ENCODE measurements at regions not wholly inside any gene's neighbourhood (a gene's known extent, or its start where the extent isn't known, plus 50 kb on each side); places are given as distances from the start of the nearest gene placed in this dataset.

- TF ChIP-seq CTCF (IDR thresholded peaks at IDR 0.05; ENCODE audit: low read length) (no peak), EZH2 (optimal IDR thresholded peaks at IDR 0.05; ENCODE audit: low read depth, low read length) (no peak)
Observed at GRCh38 chrX:93598076-93598475, 75.3 kb downstream of the NAP1L3 start.
